Calu3 (cell line): ENCODE measurements at regions not wholly inside any gene's neighbourhood (a gene's known extent, or its start where the extent isn't known, plus 50 kb on each side); places are given as distances from the start of the nearest gene placed in this dataset.

ENCODE experiments used
- BruUV-seq: library from RNA; stranded (reverse); fragments of 400-500 nt; replicated peaks from 2 replicates; lab custom pipeline; 2021; lab: Mats Ljungman, UMichigan
- CTCF ChIA-PET: fragments of 300-600 bp; sonication (Branson Sonifier 250); formaldehyde crosslinking; loops from one replicate; lab custom pipeline; 2022; ENCODE audit warnings: antibody characterized with exemption; lab: Charles Lee
- DNase-seq: peaks from one replicate; pipeline ENCODE4 v3.0.0; 2022
- H3K27ac Mint-ChIP-seq: one replicate; pipeline ENCODE4 v1.8.0; 2022; ENCODE audit warnings: mixed read lengths; ENCODE audit not compliant: unreplicated experiment
- H3K27me3 Mint-ChIP-seq: one replicate; pipeline ENCODE4 v1.8.0; 2022; ENCODE audit warnings: mixed read lengths; ENCODE audit not compliant: unreplicated experiment
- H3K36me3 Mint-ChIP-seq: one replicate; pipeline ENCODE4 v1.8.0; 2022; ENCODE audit warnings: mild to moderate bottlenecking, moderate library complexity, mixed read lengths; ENCODE audit not compliant: insufficient read depth, unreplicated experiment
- H3K4me1 Mint-ChIP-seq: one replicate; pipeline ENCODE4 v1.8.0; 2022; ENCODE audit warnings: mild to moderate bottlenecking, low read depth, mixed read lengths; ENCODE audit not compliant: unreplicated experiment
- H3K4me3 Mint-ChIP-seq: one replicate; pipeline ENCODE4 v1.8.0; 2022; ENCODE audit warnings: mild to moderate bottlenecking, low read depth, moderate library complexity, mixed read lengths; ENCODE audit not compliant: unreplicated experiment
- H3K9me3 Mint-ChIP-seq: one replicate; pipeline ENCODE4 v1.8.0; 2022; ENCODE audit warnings: low read depth, mixed read lengths; ENCODE audit not compliant: unreplicated experiment
- intact Hi-C: fragments of 100-400 bp; cut with micrococcal nuclease; formaldehyde crosslinking; loops from one replicate; pipeline ENCODE4 v1.10.0; 2022; ENCODE audit not compliant: unreplicated experiment
- TF ChIP-seq, protein P1 (sequence below): fragments of 200-600 bp; IDR thresholded peaks from one replicate; pipeline ENCODE4 v1.8.0; 2022; ENCODE audit warnings: antibody characterized with exemption; ENCODE audit not compliant: unreplicated experiment

DNA sequence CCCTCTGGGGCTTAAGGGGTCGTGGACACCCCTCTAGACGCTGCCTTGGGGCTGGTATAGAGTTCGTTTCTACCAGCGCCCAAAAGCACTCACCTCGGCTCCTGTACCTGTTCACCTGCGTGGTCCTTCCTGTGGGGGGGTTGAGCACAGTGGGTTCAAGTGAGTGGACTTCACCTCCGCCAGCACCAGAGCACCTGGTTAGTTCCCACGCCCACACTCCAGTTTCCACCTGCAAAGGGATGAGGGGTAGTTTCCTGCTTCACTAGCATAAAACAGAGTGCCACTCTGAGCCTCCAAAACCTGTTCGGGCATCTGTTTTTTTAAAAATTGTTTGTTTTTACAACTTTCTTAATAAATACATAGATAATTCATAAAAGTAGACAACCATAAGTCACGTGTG lies 64.5 kb upstream of the SIPA1L2 start:
- no peak for DNase-seq
- no peaks in the 10 kb centered on the region for H3K9me3 Mint-ChIP-seq
- peaks cover 65% of the 10 kb centered on the region for H3K27me3 Mint-ChIP-seq
- no peak overlapping the region for H3K4me3 Mint-ChIP-seq
- H3K36me3 Mint-ChIP-seq = no peaks in the 10 kb centered on the region
- no TSS peak for BruUV-seq
- no peaks in the 10 kb centered on the region for H3K4me1 Mint-ChIP-seq
- intact Hi-C loops = no loop called here
- CTCF ChIA-PET = no interaction called here
- TF ChIP-seq, protein P1, sequence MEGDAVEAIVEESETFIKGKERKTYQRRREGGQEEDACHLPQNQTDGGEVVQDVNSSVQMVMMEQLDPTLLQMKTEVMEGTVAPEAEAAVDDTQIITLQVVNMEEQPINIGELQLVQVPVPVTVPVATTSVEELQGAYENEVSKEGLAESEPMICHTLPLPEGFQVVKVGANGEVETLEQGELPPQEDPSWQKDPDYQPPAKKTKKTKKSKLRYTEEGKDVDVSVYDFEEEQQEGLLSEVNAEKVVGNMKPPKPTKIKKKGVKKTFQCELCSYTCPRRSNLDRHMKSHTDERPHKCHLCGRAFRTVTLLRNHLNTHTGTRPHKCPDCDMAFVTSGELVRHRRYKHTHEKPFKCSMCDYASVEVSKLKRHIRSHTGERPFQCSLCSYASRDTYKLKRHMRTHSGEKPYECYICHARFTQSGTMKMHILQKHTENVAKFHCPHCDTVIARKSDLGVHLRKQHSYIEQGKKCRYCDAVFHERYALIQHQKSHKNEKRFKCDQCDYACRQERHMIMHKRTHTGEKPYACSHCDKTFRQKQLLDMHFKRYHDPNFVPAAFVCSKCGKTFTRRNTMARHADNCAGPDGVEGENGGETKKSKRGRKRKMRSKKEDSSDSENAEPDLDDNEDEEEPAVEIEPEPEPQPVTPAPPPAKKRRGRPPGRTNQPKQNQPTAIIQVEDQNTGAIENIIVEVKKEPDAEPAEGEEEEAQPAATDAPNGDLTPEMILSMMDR = no peak
- no peak overlapping the region for H3K27ac Mint-ChIP-seq

DNA sequence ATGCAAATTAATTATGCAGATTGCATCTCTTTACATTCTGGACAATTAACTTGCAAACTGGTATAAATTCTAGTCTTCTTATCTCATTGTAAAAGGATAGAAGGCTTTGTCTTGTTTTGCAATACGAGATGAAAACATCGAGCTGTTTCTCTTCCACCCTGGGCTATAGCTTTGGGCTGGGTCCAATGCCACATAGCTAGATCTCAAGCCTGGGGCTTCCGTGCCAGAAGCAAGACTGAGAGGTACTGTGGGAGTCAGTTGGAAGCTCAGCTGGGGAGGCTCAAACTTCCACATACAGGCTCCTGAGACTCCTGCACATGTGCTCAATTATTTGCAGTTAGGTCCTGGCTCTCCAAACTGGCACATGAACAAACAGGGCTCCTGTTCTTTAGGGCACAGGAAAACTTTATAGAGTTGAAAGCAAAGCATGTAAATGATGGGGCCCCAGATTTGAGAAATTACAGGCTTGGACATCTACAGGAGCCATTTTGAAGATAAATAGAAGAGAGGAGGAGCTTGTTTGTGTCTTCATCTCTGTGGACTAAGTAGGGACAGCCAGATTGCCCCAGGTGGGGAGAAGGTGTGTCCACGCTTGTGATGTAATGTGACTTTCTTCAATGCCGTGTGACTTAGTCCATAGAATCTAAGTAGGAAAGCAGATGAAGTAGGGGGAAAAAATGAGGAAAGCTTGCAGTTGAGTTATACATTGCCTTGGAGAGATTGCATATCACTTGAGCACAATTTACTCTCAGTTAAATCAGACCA lies 65.9 kb upstream of the SIPA1L2 start:
- Mint-ChIP-seq H3K4me3 (no peak overlapping the region), H3K27me3 (peaks cover 52% of the 10 kb centered on the region), H3K36me3 (no peaks in the 10 kb centered on the region), H3K4me1 (no peaks in the 10 kb centered on the region), H3K27ac (no peak overlapping the region), H3K9me3 (no peaks in the 10 kb centered on the region)
- CTCF ChIA-PET = interaction anchor here (1.0 kb wide), 1 partner anchor 17 kb away, joined by 3 read pairs; no protein-coding TSS in a partner anchor
- TF ChIP-seq, protein P1 = no peak
- no peak for DNase-seq
- no TSS peak for BruUV-seq
- intact Hi-C loops = no loop called here

DNA sequence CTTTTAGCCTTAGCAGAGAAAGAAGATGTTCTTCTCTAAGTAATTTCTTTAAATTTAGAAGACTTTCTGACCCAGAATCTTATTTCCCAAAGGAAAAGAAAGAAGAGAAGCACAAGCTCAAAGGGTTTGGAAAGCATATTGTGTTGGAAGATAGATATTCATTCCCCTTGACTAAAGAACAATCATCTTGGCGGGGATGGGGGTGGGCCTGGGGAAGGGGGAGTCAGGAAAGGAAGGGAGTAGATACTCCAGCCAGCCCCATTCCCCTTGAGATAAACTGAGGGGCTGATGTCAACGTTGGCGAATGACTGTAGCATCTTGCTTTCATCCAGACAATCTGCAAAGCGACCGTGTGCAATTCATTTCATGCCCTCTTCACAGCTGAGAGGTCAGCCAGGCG lies 66.5 kb upstream of the SIPA1L2 start:
- Mint-ChIP-seq H3K4me3 (no peak overlapping the region), H3K27ac (no peak overlapping the region), H3K4me1 (no peaks in the 10 kb centered on the region), H3K27me3 (peaks cover 45% of the 10 kb centered on the region), H3K36me3 (no peaks in the 10 kb centered on the region), H3K9me3 (no peaks in the 10 kb centered on the region)
- CTCF ChIA-PET = interaction anchor here (1.0 kb wide), 1 partner anchor 18 kb away, joined by 3 read pairs; no protein-coding TSS in a partner anchor
- no peak for DNase-seq
- intact Hi-C loops = no loop called here
- TF ChIP-seq, protein P1 = no peak
- BruUV-seq = no TSS peak

DNA sequence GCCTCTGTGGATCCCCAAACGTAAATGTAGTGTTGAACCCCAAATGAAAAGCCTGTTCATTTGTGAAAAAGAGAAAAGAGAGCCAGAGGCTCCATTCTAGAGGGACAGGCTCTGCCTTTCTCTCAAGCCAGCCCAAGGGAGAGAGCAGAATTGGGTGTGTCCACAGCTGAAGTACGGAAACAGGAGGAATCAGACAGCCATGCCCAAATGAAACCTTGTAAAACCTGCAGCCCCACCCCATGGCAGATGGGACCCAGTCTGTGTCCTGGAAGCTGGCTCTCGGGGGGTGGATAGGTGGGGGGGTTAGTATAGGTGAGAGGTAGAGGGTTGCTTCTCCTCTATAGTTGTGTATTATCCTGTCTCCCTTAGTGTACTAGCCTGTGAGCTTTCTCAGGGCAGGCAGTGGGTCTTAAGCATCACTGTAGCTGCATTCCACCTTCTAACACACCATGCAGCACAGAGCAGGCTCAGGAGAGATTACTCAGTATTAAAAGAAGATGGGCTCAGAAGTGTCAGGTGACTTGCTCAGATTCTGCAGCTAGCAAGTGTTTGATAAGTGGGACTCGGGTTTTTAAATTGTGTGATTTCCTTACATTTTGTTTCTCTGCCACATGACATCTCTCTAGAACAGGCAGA lies 67.4 kb upstream of the SIPA1L2 start:
- no peak for DNase-seq
- no peak overlapping the region for H3K4me3 Mint-ChIP-seq
- peaks cover 4% of the 10 kb centered on the region for H3K9me3 Mint-ChIP-seq
- TF ChIP-seq, protein P1 = no peak
- no TSS peak for BruUV-seq
- H3K4me1 Mint-ChIP-seq = no peaks in the 10 kb centered on the region
- peaks cover 38% of the 10 kb centered on the region for H3K27me3 Mint-ChIP-seq
- intact Hi-C loops = no loop called here
- H3K36me3 Mint-ChIP-seq = no peaks in the 10 kb centered on the region
- H3K27ac Mint-ChIP-seq = no peak overlapping the region
- CTCF ChIA-PET = interaction anchor here (0.7 kb wide), 1 partner anchor 107 kb away, joined by 4 read pairs; no protein-coding TSS in a partner anchor
